ENCODE measurements at regions not wholly inside any gene's neighbourhood (a gene's known extent, or its start where the extent isn't known, plus 50 kb on each side); places are given as distances from the start of the nearest gene placed in this dataset.

GRCh38 chr3:18946524-18946923 is 201.8 kb upstream of the KCNH8 start:
- TF ChIP-seq CTCF (IDR thresholded peaks at IDR 0.05; ENCODE audit: low read depth, low read length): no peak
- Histone ChIP-seq H3K27ac (ENCODE audit: low read depth, low read length) (no peak overlapping the region), H3K27me3 (ENCODE audit: control insufficient read depth, insufficient read depth, low read length) (no peaks in the 10 kb centered on the region), H3K4me3 (ENCODE audit: low read depth, low read length) (no peak overlapping the region), H3K9me3 (ENCODE audit: control insufficient read depth, insufficient read depth, low read length) (peaks cover 14% of the 10 kb centered on the region)
- DNase-seq (ENCODE audit: low read depth, low spot score): no peak
- ChIA-PET CTCF (no interaction called here), POLR2A (no interaction called here)

- CTCF ChIA-PET: no interaction called here
- H3K27me3 ChIP-seq (ENCODE audit: control insufficient read depth, insufficient read depth, low read length): no peaks in the 10 kb centered on the region
- POLR2A ChIA-PET: no interaction called here
- no peak for TF ChIP-seq CTCF (IDR thresholded peaks at IDR 0.05; ENCODE audit: low read depth, low read length)
- no peak for DNase-seq (ENCODE audit: low read depth, low spot score)
- H3K9me3 ChIP-seq (ENCODE audit: control insufficient read depth, insufficient read depth, low read length): no peaks in the 10 kb centered on the region
- no peak overlapping the region for H3K27ac ChIP-seq (ENCODE audit: low read depth, low read length)
- H3K4me3 ChIP-seq (ENCODE audit: low read depth, low read length): no peak overlapping the region
Observed at GRCh38 chr3:18937574-18937973, 210.7 kb upstream of the KCNH8 start.

GRCh38 chr3:18919158-18919557 is 229.2 kb upstream of the KCNH8 start:
- Histone ChIP-seq H3K9me3 (ENCODE audit: control insufficient read depth, insufficient read depth, low read length) (peaks cover 2% of the 10 kb centered on the region; the same call in 1 of the 2 replicates), H3K27ac (ENCODE audit: low read depth, low read length) (no peak overlapping the region), H3K27me3 (ENCODE audit: control insufficient read depth, insufficient read depth, low read length) (no peaks in the 10 kb centered on the region), H3K4me3 (ENCODE audit: low read depth, low read length) (no peak overlapping the region)
- CTCF ChIA-PET: no interaction called here
- POLR2A ChIA-PET: no interaction called here
- no peak for DNase-seq (ENCODE audit: low read depth, low spot score)
- no peak for TF ChIP-seq CTCF (IDR thresholded peaks at IDR 0.05; ENCODE audit: low read depth, low read length)

GRCh38 chr3:18917923-18918322 is 230.4 kb upstream of the KCNH8 start:
- Histone ChIP-seq H3K27ac (ENCODE audit: low read depth, low read length) (no peak overlapping the region), H3K27me3 (ENCODE audit: control insufficient read depth, insufficient read depth, low read length) (no peaks in the 10 kb centered on the region), H3K4me3 (ENCODE audit: low read depth, low read length) (no peak overlapping the region), H3K9me3 (ENCODE audit: control insufficient read depth, insufficient read depth, low read length) (peaks cover 2% of the 10 kb centered on the region; the same call in 1 of the 2 replicates)
- ChIA-PET POLR2A (no interaction called here), CTCF (no interaction called here)
- TF ChIP-seq CTCF (IDR thresholded peaks at IDR 0.05; ENCODE audit: low read depth, low read length): no peak
- no peak for DNase-seq (ENCODE audit: low read depth, low spot score)

GRCh38 chr3:18902081-18902793 is 246.1 kb upstream of the KCNH8 start:
- TF ChIP-seq CTCF (IDR thresholded peaks at IDR 0.05; ENCODE audit: low read depth, low read length): no peak
- no peak overlapping the region for H3K27ac ChIP-seq (ENCODE audit: low read depth, low read length)
- no peak overlapping the region for H3K4me3 ChIP-seq (ENCODE audit: low read depth, low read length)
- DNase-seq (ENCODE audit: low read depth, low spot score): no peak
- no peaks in the 10 kb centered on the region for H3K27me3 ChIP-seq (ENCODE audit: control insufficient read depth, insufficient read depth, low read length)
- peaks cover 3% of the 10 kb centered on the region; the same call in 1 of the 2 replicates for H3K9me3 ChIP-seq (ENCODE audit: control insufficient read depth, insufficient read depth, low read length)
- POLR2A ChIA-PET: no interaction called here
- CTCF ChIA-PET: no interaction called here

All from AG04450 (cell line).